ENCODE measurements at regions not wholly inside any gene's neighbourhood (a gene's known extent, or its start where the extent isn't known, plus 50 kb on each side); places are given as distances from the start of the nearest gene placed in this dataset.

DNA sequence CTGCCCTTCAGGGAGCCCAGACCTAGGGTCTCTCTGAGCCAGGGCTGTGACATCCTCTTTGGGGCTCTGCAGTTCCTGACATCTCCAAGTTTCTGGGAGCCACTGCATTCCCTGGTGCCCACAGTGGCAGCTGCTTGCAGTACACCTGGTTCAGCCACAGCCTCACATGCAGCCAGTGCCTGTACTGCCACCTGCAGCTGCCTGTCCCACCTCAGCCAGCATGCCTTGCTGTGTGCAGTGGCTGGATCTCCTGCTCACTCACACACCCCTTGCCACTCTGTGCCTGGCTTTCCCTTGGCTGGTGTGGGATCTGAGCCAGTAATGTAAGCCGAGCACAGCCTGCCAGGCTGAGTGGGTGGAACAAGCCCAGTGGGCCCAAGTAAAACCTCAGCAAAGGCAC, 1288.7 kb downstream of the CNTNAP5 start:
- Histone ChIP-seq H3K27me3 (ENCODE audit: insufficient read depth, low read depth) (no peaks in the 10 kb centered on the region), H4K20me1 (ENCODE audit: insufficient read depth) (no peaks in the 10 kb centered on the region), H3K36me3 (ENCODE audit: low read depth) (no peaks in the 10 kb centered on the region), H3K27ac (no peak overlapping the region), H3K9me2 (ENCODE audit: insufficient read depth) (no peaks in the 10 kb centered on the region), H2AFZ (no peak overlapping the region), H3K9me3 (ENCODE audit: insufficient read depth, low read depth) (no peaks in the 10 kb centered on the region), H3K4me3 (no peak overlapping the region), H3K79me2 (ENCODE audit: low read depth) (no peaks in the 10 kb centered on the region), H3K4me1 (replicated peaks; ENCODE audit: insufficient read depth) (no peaks in the 10 kb centered on the region), H3K4me2 (no peak overlapping the region), H3F3A (ENCODE audit: insufficient read depth, low read depth) (no peaks in the 10 kb centered on the region)
- TF ChIP-seq, protein P1, sequence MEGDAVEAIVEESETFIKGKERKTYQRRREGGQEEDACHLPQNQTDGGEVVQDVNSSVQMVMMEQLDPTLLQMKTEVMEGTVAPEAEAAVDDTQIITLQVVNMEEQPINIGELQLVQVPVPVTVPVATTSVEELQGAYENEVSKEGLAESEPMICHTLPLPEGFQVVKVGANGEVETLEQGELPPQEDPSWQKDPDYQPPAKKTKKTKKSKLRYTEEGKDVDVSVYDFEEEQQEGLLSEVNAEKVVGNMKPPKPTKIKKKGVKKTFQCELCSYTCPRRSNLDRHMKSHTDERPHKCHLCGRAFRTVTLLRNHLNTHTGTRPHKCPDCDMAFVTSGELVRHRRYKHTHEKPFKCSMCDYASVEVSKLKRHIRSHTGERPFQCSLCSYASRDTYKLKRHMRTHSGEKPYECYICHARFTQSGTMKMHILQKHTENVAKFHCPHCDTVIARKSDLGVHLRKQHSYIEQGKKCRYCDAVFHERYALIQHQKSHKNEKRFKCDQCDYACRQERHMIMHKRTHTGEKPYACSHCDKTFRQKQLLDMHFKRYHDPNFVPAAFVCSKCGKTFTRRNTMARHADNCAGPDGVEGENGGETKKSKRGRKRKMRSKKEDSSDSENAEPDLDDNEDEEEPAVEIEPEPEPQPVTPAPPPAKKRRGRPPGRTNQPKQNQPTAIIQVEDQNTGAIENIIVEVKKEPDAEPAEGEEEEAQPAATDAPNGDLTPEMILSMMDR (conservative IDR thresholded peaks at IDR 0.05): no peak
- TF ChIP-seq EZH2 (IDR thresholded peaks at IDR 0.05; ENCODE audit: low read depth): no peak
- intact Hi-C loops (cut with micrococcal nuclease; ENCODE audit: unreplicated experiment): no loop called here
- CTCF ChIA-PET: no interaction called here
- no peak for DNase-seq
- POLR2A ChIA-PET (ENCODE audit: unreplicated experiment): no interaction called here
- no TSS peak for BruUV-seq (replicated peaks)

DNA sequence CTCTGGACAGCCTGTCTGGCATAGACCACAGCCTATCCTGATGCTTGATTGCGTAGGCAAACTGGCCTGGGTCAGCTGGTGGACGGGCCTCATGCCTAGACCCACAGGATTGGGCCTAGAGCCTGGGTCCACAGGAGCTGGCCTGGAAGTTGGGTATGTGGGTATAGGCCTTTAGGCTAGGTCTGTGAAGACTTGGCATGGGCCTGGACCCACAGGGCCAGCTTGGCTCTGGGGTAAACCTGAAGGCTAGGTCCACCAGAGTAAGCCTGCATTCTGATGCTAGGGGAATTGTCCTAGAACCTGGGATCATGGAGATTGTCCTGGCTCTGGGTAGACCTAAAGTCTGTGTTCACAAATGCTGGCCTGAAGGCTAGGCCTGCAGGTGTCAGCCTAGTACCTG, 1293.7 kb downstream of the CNTNAP5 start:
- no peaks in the 10 kb centered on the region for H3K4me1 ChIP-seq (replicated peaks; ENCODE audit: insufficient read depth)
- no peaks in the 10 kb centered on the region for H3K36me3 ChIP-seq (ENCODE audit: low read depth)
- H3K9me3 ChIP-seq (ENCODE audit: insufficient read depth, low read depth): no peaks in the 10 kb centered on the region
- CTCF ChIA-PET: no interaction called here
- POLR2A ChIA-PET (ENCODE audit: unreplicated experiment): no interaction called here
- H3F3A ChIP-seq (ENCODE audit: insufficient read depth, low read depth): no peaks in the 10 kb centered on the region
- intact Hi-C loops (cut with micrococcal nuclease; ENCODE audit: unreplicated experiment): no loop called here
- no peak overlapping the region for H3K4me3 ChIP-seq
- no peak overlapping the region for H3K4me2 ChIP-seq
- H3K79me2 ChIP-seq (ENCODE audit: low read depth): no peaks in the 10 kb centered on the region
- no peak overlapping the region for H3K27ac ChIP-seq
- H4K20me1 ChIP-seq (ENCODE audit: insufficient read depth): no peaks in the 10 kb centered on the region
- no peak for TF ChIP-seq EZH2 (IDR thresholded peaks at IDR 0.05; ENCODE audit: low read depth)
- H3K27me3 ChIP-seq (ENCODE audit: insufficient read depth, low read depth): no peaks in the 10 kb centered on the region
- H2AFZ ChIP-seq: no peak overlapping the region
- no peaks in the 10 kb centered on the region for H3K9me2 ChIP-seq (ENCODE audit: insufficient read depth)
- DNase-seq: no peak
- no TSS peak for BruUV-seq (replicated peaks)

DNA sequence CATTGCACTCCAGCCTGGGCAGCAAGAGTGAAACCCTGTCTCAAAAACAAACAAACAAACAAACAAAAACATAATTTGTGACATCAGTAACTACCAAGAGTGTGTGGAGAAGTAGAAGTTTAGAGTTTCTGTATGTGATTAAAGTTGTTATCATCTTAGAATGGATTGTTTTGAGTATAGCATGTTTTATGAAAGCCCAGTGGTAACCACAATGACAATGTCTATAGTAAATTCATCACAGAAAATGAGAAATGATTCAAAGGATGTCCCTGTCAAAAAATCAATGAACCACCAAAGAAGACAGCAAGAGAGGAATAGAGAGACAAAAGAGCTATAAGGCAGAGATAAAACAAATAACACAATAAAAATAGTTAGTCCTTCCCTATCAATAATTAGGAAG, 1299.2 kb downstream of the CNTNAP5 start:
- BruUV-seq (replicated peaks): no TSS peak
- CTCF ChIA-PET: no interaction called here
- H2AFZ ChIP-seq: no peak overlapping the region

DNA sequence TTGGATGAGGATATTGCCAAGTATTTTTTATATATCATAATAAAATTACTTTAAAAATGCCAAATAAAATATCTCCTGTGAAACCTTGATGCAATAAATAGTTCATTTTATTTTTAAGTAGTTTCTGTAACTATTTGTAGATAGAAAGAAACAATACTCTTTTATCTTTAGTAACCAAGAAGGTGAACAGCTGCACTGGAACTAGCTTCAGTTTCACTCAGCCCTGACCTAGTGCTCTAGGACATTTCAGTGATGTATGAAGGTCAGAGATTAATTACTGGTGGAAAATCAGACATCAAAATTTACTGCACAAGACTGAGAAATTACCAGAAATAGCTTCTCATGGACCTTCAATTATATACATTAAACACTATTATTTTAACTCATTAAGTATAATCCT, 1305.0 kb downstream of the CNTNAP5 start:
- no peak overlapping the region for H3K27ac ChIP-seq

More for the DNA sequence above, 1299.2 kb downstream of the CNTNAP5 start:
- intact Hi-C loops (cut with micrococcal nuclease; ENCODE audit: unreplicated experiment): no loop called here
- Histone ChIP-seq H3K4me3 (no peak overlapping the region), H3F3A (ENCODE audit: insufficient read depth, low read depth) (no peaks in the 10 kb centered on the region), H3K36me3 (ENCODE audit: low read depth) (no peaks in the 10 kb centered on the region), H3K4me1 (replicated peaks; ENCODE audit: insufficient read depth) (no peaks in the 10 kb centered on the region), H3K27me3 (ENCODE audit: insufficient read depth, low read depth) (no peaks in the 10 kb centered on the region), H3K27ac (no peak overlapping the region), H3K4me2 (no peak overlapping the region), H3K9me3 (ENCODE audit: insufficient read depth, low read depth) (no peaks in the 10 kb centered on the region), H3K79me2 (ENCODE audit: low read depth) (no peaks in the 10 kb centered on the region), H4K20me1 (ENCODE audit: insufficient read depth) (no peaks in the 10 kb centered on the region), H3K9me2 (ENCODE audit: insufficient read depth) (no peaks in the 10 kb centered on the region)
- TF ChIP-seq, protein P1 (conservative IDR thresholded peaks at IDR 0.05): no peak
- no peak for TF ChIP-seq EZH2 (IDR thresholded peaks at IDR 0.05; ENCODE audit: low read depth)
- no peak for DNase-seq
- POLR2A ChIA-PET (ENCODE audit: unreplicated experiment): interaction anchor here (0.6 kb wide), 1 partner anchor 102 kb away, joined by 3 read pairs; no protein-coding TSS in a partner anchor

More for the DNA sequence above, 1305.0 kb downstream of the CNTNAP5 start:
- Histone ChIP-seq H4K20me1 (ENCODE audit: insufficient read depth) (no peaks in the 10 kb centered on the region), H2AFZ (no peak overlapping the region), H3F3A (ENCODE audit: insufficient read depth, low read depth) (no peaks in the 10 kb centered on the region), H3K4me2 (no peak overlapping the region), H3K79me2 (ENCODE audit: low read depth) (no peaks in the 10 kb centered on the region), H3K4me3 (no peak overlapping the region), H3K36me3 (ENCODE audit: low read depth) (no peaks in the 10 kb centered on the region), H3K4me1 (replicated peaks; ENCODE audit: insufficient read depth) (no peaks in the 10 kb centered on the region), H3K9me3 (ENCODE audit: insufficient read depth, low read depth) (no peaks in the 10 kb centered on the region; the same call in 1 of the 2 replicates), H3K9me2 (ENCODE audit: insufficient read depth) (no peaks in the 10 kb centered on the region), H3K27me3 (ENCODE audit: insufficient read depth, low read depth) (no peaks in the 10 kb centered on the region; the same call in 1 of the 2 replicates)
- DNase-seq: no peak
- ChIA-PET POLR2A (ENCODE audit: unreplicated experiment) (no interaction called here), CTCF (no interaction called here)
- TF ChIP-seq, protein P1 (conservative IDR thresholded peaks at IDR 0.05): no peak
- TF ChIP-seq EZH2 (IDR thresholded peaks at IDR 0.05; ENCODE audit: low read depth): no peak
- BruUV-seq (replicated peaks): no TSS peak
- intact Hi-C loops (cut with micrococcal nuclease; ENCODE audit: unreplicated experiment): no loop called here

Data from PC-9 (cell line).